ENCODE measurements at regions not wholly inside any gene's neighbourhood (a gene's known extent, or its start where the extent isn't known, plus 50 kb on each side); places are given as distances from the start of the nearest gene placed in this dataset.
A peak's percentile ranks its signal among the peaks of the same experiment; 100 is the strongest.
"Not testable (repeated sequence)": the region's sequence is repeated elsewhere in the genome, so short reads cannot be mapped to it uniquely, and the experiment has no call there.

GRCh38 chr11:109957601-109958000 lies 135.6 kb upstream of the ZC3H12C start:
- Histone ChIP-seq H3K4me3 (ENCODE audit: insufficient read length, low read depth) (no peak overlapping the region), H3K9ac (ENCODE audit: insufficient read length, low read depth) (no peak overlapping the region), H3K9me3 (ENCODE audit: insufficient read depth, low read length) (no peaks in the 10 kb centered on the region), H3K27me3 (ENCODE audit: insufficient read depth, insufficient read length) (no peaks in the 10 kb centered on the region), H3K36me3 (ENCODE audit: insufficient read depth, insufficient read length, low read length) (no peaks in the 10 kb centered on the region), H3K4me1 (ENCODE audit: insufficient read depth, insufficient read length) (no peaks in the 10 kb centered on the region)
- DNase-seq (ENCODE audit: low read depth, low spot score), result no peak
- TF ChIP-seq YY1 (IDR thresholded peaks at IDR 0.05; ENCODE audit: insufficient read depth, insufficient read length) (no peak), SUZ12 (IDR thresholded peaks at IDR 0.05; ENCODE audit: extremely low read depth, insufficient read depth, insufficient read length) (no peak), ZNF274 (IDR thresholded peaks at IDR 0.05; ENCODE audit: low read depth, low read length) (no peak)

GRCh38 chr11:109958131-109958820 lies 134.9 kb upstream of the ZC3H12C start:
- no peaks in the 10 kb centered on the region for H3K36me3 ChIP-seq (ENCODE audit: insufficient read depth, insufficient read length, low read length)
- H3K9me3 ChIP-seq (ENCODE audit: insufficient read depth, low read length), result no peaks in the 10 kb centered on the region
- no peak for TF ChIP-seq SUZ12 (IDR thresholded peaks at IDR 0.05; ENCODE audit: extremely low read depth, insufficient read depth, insufficient read length)
- no peak for TF ChIP-seq YY1 (IDR thresholded peaks at IDR 0.05; ENCODE audit: insufficient read depth, insufficient read length)
- TF ChIP-seq ZNF274 (IDR thresholded peaks at IDR 0.05; ENCODE audit: low read depth, low read length), result no peak
- no peak for DNase-seq (ENCODE audit: low read depth, low spot score)
- H3K4me3 ChIP-seq (ENCODE audit: insufficient read length, low read depth), result no peak overlapping the region
- H3K4me1 ChIP-seq (ENCODE audit: insufficient read depth, insufficient read length), result no peaks in the 10 kb centered on the region
- no peaks in the 10 kb centered on the region for H3K27me3 ChIP-seq (ENCODE audit: insufficient read depth, insufficient read length)
- no peak overlapping the region for H3K9ac ChIP-seq (ENCODE audit: insufficient read length, low read depth)

- Histone ChIP-seq H3K36me3 (ENCODE audit: insufficient read depth, insufficient read length, low read length) (no peaks in the 10 kb centered on the region), H3K4me1 (ENCODE audit: insufficient read depth, insufficient read length) (no peaks in the 10 kb centered on the region), H3K9ac (ENCODE audit: insufficient read length, low read depth) (no peak overlapping the region), H3K9me3 (ENCODE audit: insufficient read depth, low read length) (no peaks in the 10 kb centered on the region), H3K27me3 (ENCODE audit: insufficient read depth, insufficient read length) (no peaks in the 10 kb centered on the region), H3K4me3 (ENCODE audit: insufficient read length, low read depth) (no peak overlapping the region)
- no peak for DNase-seq (ENCODE audit: low read depth, low spot score)
- TF ChIP-seq SUZ12 (IDR thresholded peaks at IDR 0.05; ENCODE audit: extremely low read depth, insufficient read depth, insufficient read length), result no peak
- TF ChIP-seq ZNF274 (IDR thresholded peaks at IDR 0.05; ENCODE audit: low read depth, low read length), result no peak
- no peak for TF ChIP-seq YY1 (IDR thresholded peaks at IDR 0.05; ENCODE audit: insufficient read depth, insufficient read length)
These were observed 134.4 kb upstream of the ZC3H12C start for GRCh38 chr11:109958821-109959166.

GRCh38 chr11:109960831-109961230 lies 132.4 kb upstream of the ZC3H12C start:
- Histone ChIP-seq H3K4me3 (ENCODE audit: insufficient read length, low read depth) (no peak overlapping the region), H3K9ac (ENCODE audit: insufficient read length, low read depth) (no peak overlapping the region), H3K4me1 (ENCODE audit: insufficient read depth, insufficient read length) (no peaks in the 10 kb centered on the region), H3K36me3 (ENCODE audit: insufficient read depth, insufficient read length, low read length) (no peaks in the 10 kb centered on the region), H3K9me3 (ENCODE audit: insufficient read depth, low read length) (no peaks in the 10 kb centered on the region), H3K27me3 (ENCODE audit: insufficient read depth, insufficient read length) (no peaks in the 10 kb centered on the region)
- TF ChIP-seq ZNF274 (IDR thresholded peaks at IDR 0.05; ENCODE audit: low read depth, low read length), result no peak
- TF ChIP-seq SUZ12 (IDR thresholded peaks at IDR 0.05; ENCODE audit: extremely low read depth, insufficient read depth, insufficient read length), result no peak
- DNase-seq (ENCODE audit: low read depth, low spot score), result peak; percentile 22

- H3K9me3 ChIP-seq (ENCODE audit: insufficient read depth, low read length), result no peaks in the 10 kb centered on the region
- no peak overlapping the region for H3K9ac ChIP-seq (ENCODE audit: insufficient read length, low read depth)
- no peak for TF ChIP-seq SUZ12 (IDR thresholded peaks at IDR 0.05; ENCODE audit: extremely low read depth, insufficient read depth, insufficient read length)
- TF ChIP-seq YY1 (IDR thresholded peaks at IDR 0.05; ENCODE audit: insufficient read depth, insufficient read length), result no peak
- TF ChIP-seq ZNF274 (IDR thresholded peaks at IDR 0.05; ENCODE audit: low read depth, low read length), result no peak
- no peaks in the 10 kb centered on the region for H3K27me3 ChIP-seq (ENCODE audit: insufficient read depth, insufficient read length)
- H3K4me1 ChIP-seq (ENCODE audit: insufficient read depth, insufficient read length), result no peaks in the 10 kb centered on the region
- no peak overlapping the region for H3K4me3 ChIP-seq (ENCODE audit: insufficient read length, low read depth)
- no peak for DNase-seq (ENCODE audit: low read depth, low spot score)
- H3K36me3 ChIP-seq (ENCODE audit: insufficient read depth, insufficient read length, low read length), result no peaks in the 10 kb centered on the region
These were observed 131.9 kb upstream of the ZC3H12C start for GRCh38 chr11:109961261-109961660.

GRCh38 chr11:109963101-109963500 lies 130.1 kb upstream of the ZC3H12C start:
- Histone ChIP-seq H3K27me3 (ENCODE audit: insufficient read depth, insufficient read length) (no peaks in the 10 kb centered on the region), H3K4me1 (ENCODE audit: insufficient read depth, insufficient read length) (no peaks in the 10 kb centered on the region), H3K36me3 (ENCODE audit: insufficient read depth, insufficient read length, low read length) (no peaks in the 10 kb centered on the region), H3K9ac (ENCODE audit: insufficient read length, low read depth) (no peak overlapping the region), H3K9me3 (ENCODE audit: insufficient read depth, low read length) (no peaks in the 10 kb centered on the region), H3K4me3 (ENCODE audit: insufficient read length, low read depth) (no peak overlapping the region)
- TF ChIP-seq SUZ12 (IDR thresholded peaks at IDR 0.05; ENCODE audit: extremely low read depth, insufficient read depth, insufficient read length), result no peak
- TF ChIP-seq YY1 (IDR thresholded peaks at IDR 0.05; ENCODE audit: insufficient read depth, insufficient read length), result no peak
- DNase-seq (ENCODE audit: low read depth, low spot score), result no peak

GRCh38 chr11:109964487-109964886 lies 128.7 kb upstream of the ZC3H12C start:
- no peaks in the 10 kb centered on the region for H3K9me3 ChIP-seq (ENCODE audit: insufficient read depth, low read length)
- no peaks in the 10 kb centered on the region for H3K27me3 ChIP-seq (ENCODE audit: insufficient read depth, insufficient read length)
- no peak overlapping the region for H3K9ac ChIP-seq (ENCODE audit: insufficient read length, low read depth)
- no peaks in the 10 kb centered on the region for H3K4me1 ChIP-seq (ENCODE audit: insufficient read depth, insufficient read length)
- H3K36me3 ChIP-seq (ENCODE audit: insufficient read depth, insufficient read length, low read length), result no peaks in the 10 kb centered on the region
- no peak for DNase-seq (ENCODE audit: low read depth, low spot score)
- no peak overlapping the region for H3K4me3 ChIP-seq (ENCODE audit: insufficient read length, low read depth)
- TF ChIP-seq YY1 (IDR thresholded peaks at IDR 0.05; ENCODE audit: insufficient read depth, insufficient read length) (no peak), ZNF274 (IDR thresholded peaks at IDR 0.05; ENCODE audit: low read depth, low read length) (no peak), SUZ12 (IDR thresholded peaks at IDR 0.05; ENCODE audit: extremely low read depth, insufficient read depth, insufficient read length) (no peak)

- H3K27me3 ChIP-seq (ENCODE audit: insufficient read depth, insufficient read length), result not testable (repeated sequence)
These were observed 127.7 kb upstream of the ZC3H12C start for GRCh38 chr11:109965445-109965844.

GRCh38 chr11:109965926-109966325 lies 127.3 kb upstream of the ZC3H12C start:
- H3K27me3 ChIP-seq (ENCODE audit: insufficient read depth, insufficient read length); DNase-seq (ENCODE audit: low read depth, low spot score); H3K9ac ChIP-seq (ENCODE audit: insufficient read length, low read depth); H3K4me3 ChIP-seq (ENCODE audit: insufficient read length, low read depth); H3K4me1 ChIP-seq (ENCODE audit: insufficient read depth, insufficient read length); H3K36me3 ChIP-seq (ENCODE audit: insufficient read depth, insufficient read length, low read length); H3K9me3 ChIP-seq (ENCODE audit: insufficient read depth, low read length): not testable (repeated sequence)

More at GRCh38 chr11:109965445-109965844, 127.7 kb upstream of the ZC3H12C start:
- not testable (repeated sequence) for H3K9me3 ChIP-seq (ENCODE audit: insufficient read depth, low read length); H3K36me3 ChIP-seq (ENCODE audit: insufficient read depth, insufficient read length, low read length); H3K4me3 ChIP-seq (ENCODE audit: insufficient read length, low read depth); H3K9ac ChIP-seq (ENCODE audit: insufficient read length, low read depth); H3K4me1 ChIP-seq (ENCODE audit: insufficient read depth, insufficient read length); DNase-seq (ENCODE audit: low read depth, low spot score)

- not testable (repeated sequence) for H3K9ac ChIP-seq (ENCODE audit: insufficient read length, low read depth); H3K4me3 ChIP-seq (ENCODE audit: insufficient read length, low read depth); H3K27me3 ChIP-seq (ENCODE audit: insufficient read depth, insufficient read length); H3K36me3 ChIP-seq (ENCODE audit: insufficient read depth, insufficient read length, low read length); DNase-seq (ENCODE audit: low read depth, low spot score); H3K4me1 ChIP-seq (ENCODE audit: insufficient read depth, insufficient read length); H3K9me3 ChIP-seq (ENCODE audit: insufficient read depth, low read length)
These were observed 126.1 kb upstream of the ZC3H12C start for GRCh38 chr11:109967136-109967535.

All from NT2/D1 (cell line).